Activated CD8-positive, alpha-beta T cell treated with anti-CD3 and anti-CD28 coated beads, Interleukin-2, amount 10 ng/mL, durations not matched to agents 7 days and 5 days (primary cell): ENCODE measurements at regions not wholly inside any gene's neighbourhood (a gene's known extent, or its start where the extent isn't known, plus 50 kb on each side); places are given as distances from the start of the nearest gene placed in this dataset.
"Not testable (repeated sequence)": the region's sequence is repeated elsewhere in the genome, so short reads cannot be mapped to it uniquely, and the experiment has no call there.

Experiments
- ATAC-seq: fragments of 150-1000 bp; cut with Tn5 transposase; one replicate; pipeline ENCODE4 v1.10.0; 2021; ENCODE audit warnings: moderate library complexity
- CTCF ChIA-PET: fragments of 350-600 bp; sonication (Branson Sonifier 250); formaldehyde crosslinking; loops from one replicate; lab custom pipeline; 2021; ENCODE audit warnings: antibody characterized with exemption; lab: Charles Lee
- POLR2A ChIA-PET: fragments of 350-600 bp; sonication (Branson Sonifier 250); formaldehyde crosslinking; loops from one replicate; lab custom pipeline; 2021; ENCODE audit warnings: antibody characterized with exemption; lab: Charles Lee
- DNase-seq: peaks from one replicate; pipeline ENCODE4 v3.0.0-alpha.2; 2020
- H3K27ac Mint-ChIP-seq: one replicate; pipeline ENCODE4 v1.8.0; 2021; ENCODE audit warnings: mild to moderate bottlenecking, mixed read lengths
- H3K27me3 Mint-ChIP-seq: one replicate; pipeline ENCODE4 v1.8.0; 2021; ENCODE audit warnings: low read depth, mixed read lengths
- H3K36me3 Mint-ChIP-seq: one replicate; pipeline ENCODE4 v1.8.0; 2021; ENCODE audit warnings: low read depth, mixed read lengths
- H3K4me1 Mint-ChIP-seq: one replicate; pipeline ENCODE4 v1.8.0; 2021; ENCODE audit warnings: low read depth, mixed read lengths
- H3K4me3 Mint-ChIP-seq: one replicate; pipeline ENCODE4 v1.8.0; 2021; ENCODE audit warnings: mild to moderate bottlenecking, mixed read lengths
- H3K9me3 Mint-ChIP-seq: one replicate; pipeline ENCODE4 v1.8.0; 2022; ENCODE audit warnings: mixed read lengths; ENCODE audit not compliant: insufficient read depth

DNA sequence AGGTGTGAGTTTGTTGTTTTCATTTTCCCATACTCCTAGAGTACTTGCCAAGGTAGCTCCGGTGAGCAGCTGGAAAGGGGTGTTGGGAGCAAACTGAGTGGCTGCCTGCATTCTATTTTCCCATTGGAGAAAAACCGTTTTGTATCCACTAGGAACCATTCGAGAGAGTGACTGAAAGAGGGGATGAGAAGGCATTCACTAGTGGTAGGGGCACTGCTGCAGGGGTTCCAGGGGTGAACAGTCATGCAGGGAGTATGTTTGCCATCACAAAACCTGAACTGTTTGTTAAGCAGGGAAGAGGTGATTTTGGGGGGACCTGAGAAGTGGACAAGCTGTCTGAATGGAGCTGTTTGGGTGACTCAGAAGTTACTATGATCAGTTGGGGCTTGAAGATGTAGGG lies 367.5 kb upstream of the SFSWAP start:
- H3K27ac Mint-ChIP-seq, POLR2A ChIA-PET, H3K4me1 Mint-ChIP-seq, CTCF ChIA-PET, H3K4me3 Mint-ChIP-seq, H3K27me3 Mint-ChIP-seq, ATAC-seq, H3K9me3 Mint-ChIP-seq, DNase-seq, H3K36me3 Mint-ChIP-seq: not testable (repeated sequence)

DNA sequence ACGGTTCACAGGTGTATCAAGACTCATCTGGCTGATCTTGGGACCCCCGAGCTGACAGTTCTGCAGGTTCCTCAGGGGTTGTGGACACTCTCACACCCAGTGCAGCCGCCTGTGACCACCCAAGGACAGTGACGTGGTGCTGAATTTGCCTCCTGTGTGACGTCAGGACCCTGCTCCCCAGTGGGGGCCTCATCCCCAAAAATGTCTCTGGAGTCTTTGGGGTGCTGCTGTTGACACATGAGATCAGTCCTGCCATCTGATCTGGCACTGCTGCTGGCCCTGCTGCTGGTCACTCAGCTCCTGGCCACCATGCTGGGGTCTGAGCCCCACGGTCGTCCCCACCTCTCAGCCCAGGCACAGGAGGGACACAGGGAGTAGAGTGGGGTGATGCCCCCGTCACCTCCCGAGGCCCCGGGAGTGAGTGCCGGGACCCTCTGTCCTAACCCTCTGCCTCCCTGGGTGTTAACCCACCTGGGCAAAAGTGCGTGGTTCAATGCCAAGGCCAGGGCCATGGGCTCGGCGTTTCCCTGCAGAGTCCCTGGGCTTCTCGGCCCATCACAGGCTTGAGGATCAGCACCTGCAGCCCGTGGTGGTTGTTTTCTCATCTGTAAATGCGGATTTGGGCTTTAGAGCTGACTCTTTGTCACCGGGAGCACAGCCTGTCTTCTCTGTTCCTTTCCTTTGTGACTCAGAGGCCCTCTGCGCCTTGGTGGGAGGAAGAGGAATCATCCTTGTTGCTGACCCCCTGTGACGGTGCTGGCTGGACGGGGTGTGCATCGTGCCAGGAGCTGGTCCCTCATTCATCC lies 366.0 kb upstream of the SFSWAP start:
- ATAC-seq, H3K36me3 Mint-ChIP-seq, H3K27ac Mint-ChIP-seq: not testable (repeated sequence)

DNA sequence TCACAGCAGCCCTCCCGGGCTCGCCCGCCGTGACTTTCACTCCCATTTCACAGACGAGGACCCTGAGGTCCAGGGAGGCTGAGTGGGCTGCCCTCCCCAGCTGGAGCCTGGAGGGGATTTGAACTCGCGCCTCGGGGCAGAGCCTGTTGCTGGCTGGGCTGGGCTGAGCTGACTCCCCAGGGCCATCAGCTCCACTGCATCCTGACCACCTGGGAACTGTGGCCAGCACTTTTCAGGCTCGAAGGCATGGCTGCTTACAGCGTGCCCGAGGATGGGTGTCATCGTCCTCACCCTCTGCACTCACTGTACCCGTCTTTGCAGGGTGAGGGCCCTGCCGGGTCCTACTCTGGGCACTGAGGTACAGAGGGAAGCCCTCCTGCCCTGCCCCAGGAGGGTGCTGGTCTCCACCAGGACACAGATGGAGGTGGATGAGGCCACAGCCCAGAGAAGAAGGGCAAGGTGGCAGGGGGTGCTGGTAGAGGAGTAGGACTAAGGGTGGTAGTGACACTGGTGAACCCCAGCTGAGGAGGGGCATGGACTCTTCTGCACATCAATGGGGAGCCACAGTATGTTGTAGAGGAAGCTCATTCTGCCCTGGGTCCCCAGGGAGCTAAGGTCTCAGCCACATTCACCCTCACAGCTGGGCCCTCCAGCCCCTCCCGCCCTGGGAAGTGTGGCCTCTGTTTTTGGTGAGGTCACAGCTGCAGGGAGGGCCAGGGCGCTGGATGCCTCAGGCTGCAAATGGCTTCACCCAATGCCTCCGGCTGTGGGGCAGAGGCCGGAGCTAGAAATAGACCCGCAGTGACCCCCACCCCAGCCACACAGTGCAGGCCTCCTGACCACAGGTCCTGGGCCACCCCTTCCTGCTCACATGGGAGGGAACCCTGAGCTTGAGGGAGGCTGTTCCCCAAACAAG lies 365.1 kb upstream of the SFSWAP start:
- CTCF ChIA-PET, result no interaction called here

More for the DNA sequence above, 366.0 kb upstream of the SFSWAP start:
- H3K27me3 Mint-ChIP-seq, H3K4me1 Mint-ChIP-seq, POLR2A ChIA-PET, H3K9me3 Mint-ChIP-seq, H3K4me3 Mint-ChIP-seq, CTCF ChIA-PET: not testable (repeated sequence)
- DNase-seq, result peak; percentile 9

DNA sequence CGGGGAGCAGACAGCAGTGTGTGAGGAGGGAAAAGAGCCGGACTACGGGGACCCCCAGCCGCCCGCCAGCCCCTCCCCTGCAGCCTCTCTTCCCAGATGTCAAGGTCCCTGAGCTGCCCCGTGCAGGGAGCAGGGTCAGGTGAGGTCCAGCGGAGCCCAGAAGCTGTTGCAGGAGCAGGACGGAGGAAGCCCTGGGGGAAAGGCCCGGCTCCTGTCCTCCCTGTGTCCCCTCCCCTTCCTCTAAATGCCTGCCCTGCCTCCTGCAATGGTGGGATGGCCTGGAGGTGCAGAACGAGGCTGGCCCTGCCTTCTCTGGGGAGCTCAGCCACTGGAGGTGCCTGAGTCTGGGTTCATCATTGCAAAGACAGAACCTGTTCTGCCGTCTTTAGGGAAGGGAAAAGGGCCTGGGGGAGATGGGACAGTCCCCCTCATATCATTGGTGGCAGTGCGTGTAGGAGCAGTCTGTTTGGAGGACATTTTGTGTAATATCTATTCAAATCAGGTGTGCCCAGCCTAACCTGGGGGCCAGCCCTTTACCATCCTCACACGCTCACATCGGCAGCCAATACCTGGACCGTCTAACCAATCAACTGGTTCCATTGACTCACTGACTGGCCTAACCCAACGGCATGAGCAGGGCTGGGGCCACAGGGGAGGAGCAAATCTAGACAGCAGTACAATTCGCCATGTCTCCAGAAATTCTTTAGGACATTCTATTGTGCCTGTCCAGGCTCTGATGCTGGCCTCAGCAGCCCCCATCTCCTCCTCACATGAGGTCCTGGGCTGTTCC lies 364.1 kb upstream of the SFSWAP start:
- Mint-ChIP-seq H3K27ac (no peak overlapping the region), H3K4me1 (no peaks in the 10 kb centered on the region), H3K36me3 (no peaks in the 10 kb centered on the region), H3K9me3 (no peaks in the 10 kb centered on the region), H3K4me3 (no peak overlapping the region), H3K27me3 (peaks cover 4% of the 10 kb centered on the region)
- DNase-seq (no peak), ATAC-seq (no peak)
- CTCF ChIA-PET, result no interaction called here
- POLR2A ChIA-PET, result no interaction called here

More for the DNA sequence above, 365.1 kb upstream of the SFSWAP start:
- Mint-ChIP-seq H3K4me3 (no peak overlapping the region), H3K36me3 (no peaks in the 10 kb centered on the region), H3K4me1 (no peaks in the 10 kb centered on the region), H3K9me3 (no peaks in the 10 kb centered on the region), H3K27ac (no peak overlapping the region), H3K27me3 (peaks cover 4% of the 10 kb centered on the region)
- POLR2A ChIA-PET, result no interaction called here
- no peak for DNase-seq
- no peak for ATAC-seq

DNA sequence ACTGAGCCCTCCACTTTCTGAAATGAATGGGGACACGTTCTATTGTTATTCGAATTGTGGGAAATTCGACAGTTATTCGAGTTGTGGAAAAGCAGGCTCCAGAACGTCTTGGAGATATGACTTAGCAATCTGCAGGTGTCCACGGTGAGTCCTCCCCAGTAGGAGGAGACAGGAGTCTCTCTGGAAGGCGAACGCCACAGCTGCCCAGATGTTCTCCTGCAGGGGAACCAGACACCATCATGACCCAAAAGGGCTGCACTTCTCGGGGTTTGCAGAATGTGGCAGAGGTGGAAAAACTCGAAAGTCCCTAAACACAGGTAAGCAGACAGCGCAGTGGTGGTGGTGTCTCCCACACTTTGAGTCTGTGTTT lies 363.6 kb upstream of the SFSWAP start:
- ATAC-seq (no peak), DNase-seq (no peak)
- no peaks in the 10 kb centered on the region for H3K36me3 Mint-ChIP-seq
- H3K4me1 Mint-ChIP-seq, result no peaks in the 10 kb centered on the region
- H3K4me3 Mint-ChIP-seq, result no peak overlapping the region
- ChIA-PET CTCF (no interaction called here), POLR2A (no interaction called here)
- H3K9me3 Mint-ChIP-seq, result no peaks in the 10 kb centered on the region
- H3K27me3 Mint-ChIP-seq, result peaks cover 4% of the 10 kb centered on the region
- H3K27ac Mint-ChIP-seq, result no peak overlapping the region

DNA sequence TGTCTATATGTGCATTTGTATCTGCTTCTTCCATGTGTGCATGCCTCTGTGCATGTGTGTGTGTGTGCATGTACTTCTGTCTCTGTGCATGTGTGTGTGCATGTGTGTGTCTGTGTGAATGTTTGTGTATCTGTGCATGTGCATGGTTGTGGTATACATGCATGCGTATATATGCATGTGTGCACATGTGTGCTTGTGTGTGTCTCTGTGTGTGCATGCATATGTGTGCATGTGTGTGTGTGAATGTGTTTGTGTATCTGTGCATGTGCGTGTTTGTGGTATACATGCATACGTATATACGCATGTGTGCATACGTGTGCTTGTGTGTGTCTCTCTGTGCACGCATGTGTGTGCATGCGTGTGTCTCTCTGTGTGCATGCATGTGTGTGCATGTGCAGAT lies 363.2 kb upstream of the SFSWAP start:
- Mint-ChIP-seq H3K27ac (no peak overlapping the region), H3K27me3 (peaks cover 4% of the 10 kb centered on the region), H3K4me1 (no peaks in the 10 kb centered on the region), H3K9me3 (no peaks in the 10 kb centered on the region), H3K36me3 (no peaks in the 10 kb centered on the region), H3K4me3 (no peak overlapping the region)
- ATAC-seq (no peak), DNase-seq (no peak)
- POLR2A ChIA-PET, result no interaction called here
- CTCF ChIA-PET, result no interaction called here

DNA sequence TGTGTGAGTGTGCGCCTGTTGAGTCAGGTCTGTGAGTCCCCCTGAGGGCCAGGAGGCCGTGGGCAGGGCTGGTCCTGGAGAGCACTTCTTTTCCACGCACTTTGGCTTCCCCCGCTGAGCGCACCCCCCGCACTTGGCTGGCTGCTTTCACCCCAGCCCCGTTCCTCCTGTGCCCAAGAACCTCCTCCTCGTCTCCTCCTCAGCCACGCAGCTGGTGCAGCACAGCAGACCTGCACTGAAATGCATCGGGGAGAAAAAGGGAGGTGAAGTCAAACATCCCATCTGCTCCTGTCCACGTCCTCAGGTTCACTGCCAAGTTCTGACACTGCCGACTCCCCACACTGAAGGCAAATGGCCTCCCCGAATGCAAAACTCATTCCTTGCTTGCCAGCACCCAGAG lies 362.7 kb upstream of the SFSWAP start:
- ATAC-seq, result no peak
- CTCF ChIA-PET, result no interaction called here
- no peak for DNase-seq
- Mint-ChIP-seq H3K36me3 (no peaks in the 10 kb centered on the region), H3K9me3 (no peaks in the 10 kb centered on the region), H3K4me1 (no peaks in the 10 kb centered on the region), H3K27ac (no peak overlapping the region), H3K4me3 (no peak overlapping the region), H3K27me3 (peaks cover 4% of the 10 kb centered on the region)
- POLR2A ChIA-PET, result no interaction called here

DNA sequence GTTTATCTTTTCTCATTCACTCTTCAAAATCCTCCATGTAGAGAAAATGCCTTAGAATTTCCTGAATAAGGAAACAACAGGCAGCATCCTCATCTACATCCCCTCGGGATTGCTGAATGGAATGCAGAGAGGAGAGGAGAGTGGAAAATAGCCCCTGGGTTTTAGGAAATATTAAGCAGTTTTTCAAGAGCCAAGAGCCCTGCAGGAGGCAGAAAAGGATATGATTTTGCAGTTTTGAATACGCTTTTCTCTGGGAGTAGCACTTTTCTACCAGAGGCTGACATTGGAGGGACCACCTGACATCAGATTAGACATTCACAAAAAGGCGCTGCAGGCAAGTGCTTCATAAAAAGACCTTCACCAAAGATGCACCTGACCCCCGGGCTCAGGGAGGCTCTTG lies 362.2 kb upstream of the SFSWAP start:
- Mint-ChIP-seq H3K9me3 (no peaks in the 10 kb centered on the region), H3K27ac (no peak overlapping the region), H3K27me3 (peaks cover 4% of the 10 kb centered on the region), H3K4me1 (no peaks in the 10 kb centered on the region), H3K4me3 (no peak overlapping the region), H3K36me3 (no peaks in the 10 kb centered on the region)
- ATAC-seq, result no peak
- DNase-seq, result no peak
- CTCF ChIA-PET, result no interaction called here
- POLR2A ChIA-PET, result no interaction called here

DNA sequence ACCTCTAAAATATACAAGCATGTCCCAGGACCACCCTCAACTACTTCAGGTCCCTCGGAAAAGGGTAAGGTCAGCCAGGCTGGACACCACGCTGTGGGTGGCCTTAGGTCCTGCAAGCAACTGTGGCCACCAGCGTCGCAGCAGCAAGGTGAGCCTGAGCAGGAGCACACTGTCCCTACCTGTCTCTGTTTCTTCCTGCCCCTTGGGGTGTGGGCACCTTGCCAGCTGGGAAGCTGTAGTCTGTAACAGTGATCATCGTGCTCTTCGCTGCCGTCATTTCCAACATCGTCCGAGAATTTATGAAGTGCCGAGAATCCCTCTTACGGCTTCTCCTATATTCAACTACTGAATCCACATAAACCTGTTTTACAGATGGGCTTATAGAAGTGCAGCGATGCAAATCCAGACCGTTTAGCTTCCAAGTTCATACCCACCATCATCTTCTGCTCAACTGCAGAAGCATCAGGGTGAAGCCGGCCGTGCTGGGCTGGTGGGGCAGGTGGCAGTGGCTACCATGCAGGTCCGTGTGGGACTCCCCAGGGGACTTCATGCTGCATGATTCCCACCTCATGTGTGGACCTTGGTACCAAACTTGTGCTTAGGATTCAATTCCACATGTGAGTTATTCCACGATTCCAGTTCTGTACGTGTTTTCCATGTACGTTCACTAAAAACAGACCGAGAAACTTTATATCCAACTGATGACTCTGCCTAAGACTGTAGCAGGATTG lies 361.3 kb upstream of the SFSWAP start:
- DNase-seq, result no peak
- H3K27ac Mint-ChIP-seq, result no peak overlapping the region
- no peaks in the 10 kb centered on the region for H3K9me3 Mint-ChIP-seq
- ATAC-seq, result no peak
- no peaks in the 10 kb centered on the region for H3K4me1 Mint-ChIP-seq
- H3K36me3 Mint-ChIP-seq, result no peaks in the 10 kb centered on the region
- CTCF ChIA-PET, result no interaction called here
- POLR2A ChIA-PET, result no interaction called here
- H3K27me3 Mint-ChIP-seq, result peaks cover 4% of the 10 kb centered on the region
- H3K4me3 Mint-ChIP-seq, result no peak overlapping the region

DNA sequence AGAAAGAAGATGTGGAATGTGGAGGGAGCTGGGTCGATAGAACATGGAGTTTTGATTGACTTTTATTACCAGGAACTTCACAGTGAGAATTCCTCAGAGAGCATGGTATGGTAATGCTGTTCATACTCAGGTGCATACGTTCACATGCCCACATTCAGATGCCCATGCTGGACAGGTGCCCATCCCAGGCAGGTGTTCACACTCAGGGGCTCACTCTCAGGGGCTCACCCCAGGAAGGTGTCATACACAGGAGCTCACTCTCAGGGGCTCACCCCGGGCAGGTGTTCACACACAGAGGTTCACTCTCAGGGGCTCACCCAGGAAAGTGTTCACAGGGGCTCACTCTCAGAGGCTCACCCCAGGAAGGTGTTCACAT lies 360.0 kb upstream of the SFSWAP start:
- H3K9me3 Mint-ChIP-seq, result no peaks in the 10 kb centered on the region
- no peak overlapping the region for H3K27ac Mint-ChIP-seq
- no peaks in the 10 kb centered on the region for H3K36me3 Mint-ChIP-seq
- H3K4me1 Mint-ChIP-seq, result no peaks in the 10 kb centered on the region
- H3K27me3 Mint-ChIP-seq, result peaks cover 4% of the 10 kb centered on the region
- ATAC-seq (no peak), DNase-seq (no peak)
- ChIA-PET CTCF (no interaction called here), POLR2A (no interaction called here)
- H3K4me3 Mint-ChIP-seq, result no peak overlapping the region

DNA sequence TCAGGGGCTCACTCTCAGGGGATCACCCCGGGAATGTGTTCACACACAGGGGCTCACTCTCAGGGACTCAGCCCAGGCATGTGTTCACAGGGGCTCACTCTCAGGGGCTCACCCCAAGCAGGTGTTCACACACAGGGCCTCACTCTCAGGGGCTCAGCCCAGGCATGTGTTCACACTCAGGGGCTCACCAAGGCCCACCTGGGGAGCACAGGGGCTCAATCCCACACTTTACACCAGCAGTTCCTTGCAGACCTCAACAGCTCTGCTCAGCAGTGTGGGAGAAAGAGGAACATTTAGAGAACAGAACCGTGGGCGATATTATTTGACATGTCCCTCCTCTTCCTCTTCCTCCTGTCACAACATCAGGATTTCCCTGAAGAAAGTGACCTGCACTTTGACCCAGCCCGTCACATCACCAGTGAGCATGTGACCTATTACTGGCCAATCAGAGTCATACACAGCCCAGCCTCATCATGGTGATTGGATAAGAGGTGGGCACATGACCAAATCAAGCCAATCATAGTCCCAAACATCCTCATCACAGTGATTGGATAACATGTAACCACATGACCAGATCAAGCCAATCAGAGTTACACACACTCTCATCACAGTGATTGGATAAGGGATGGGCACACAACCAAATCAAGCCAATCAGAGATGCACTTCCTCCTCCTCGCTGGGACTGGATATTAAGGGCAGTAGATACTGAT lies 359.4 kb upstream of the SFSWAP start:
- H3K27ac Mint-ChIP-seq, result no peak overlapping the region
- no peak overlapping the region for H3K4me3 Mint-ChIP-seq
- H3K36me3 Mint-ChIP-seq, result no peaks in the 10 kb centered on the region
- DNase-seq (no peak), ATAC-seq (no peak)
- CTCF ChIA-PET, result no interaction called here
- H3K4me1 Mint-ChIP-seq, result no peaks in the 10 kb centered on the region
- H3K27me3 Mint-ChIP-seq, result peaks cover 4% of the 10 kb centered on the region
- POLR2A ChIA-PET, result no interaction called here
- H3K9me3 Mint-ChIP-seq, result no peaks in the 10 kb centered on the region
